ENCODE measurements at regions not wholly inside any gene's neighbourhood (a gene's known extent, or its start where the extent isn't known, plus 50 kb on each side); places are given as distances from the start of the nearest gene placed in this dataset.

DNA sequence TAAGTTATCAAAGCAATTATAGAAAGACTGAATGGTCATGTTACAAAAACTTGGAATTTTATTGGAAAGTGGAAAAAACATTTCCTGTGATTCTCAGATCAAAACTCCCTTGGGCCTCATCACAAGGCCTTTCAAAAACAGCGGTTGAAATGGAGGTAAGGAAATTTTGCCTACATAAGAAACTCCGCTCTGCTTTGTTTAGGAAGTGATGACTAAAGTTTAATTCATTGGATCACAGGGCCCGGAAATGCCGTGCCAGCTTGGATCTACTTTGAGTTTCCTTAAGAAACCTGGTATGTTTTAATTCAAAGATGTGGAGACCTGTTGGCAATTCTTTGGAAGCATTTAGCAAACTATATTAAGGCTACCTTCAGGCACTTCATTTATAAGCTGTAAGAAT lies 143.9 kb upstream of the MME start:
- no peaks in the 10 kb centered on the region for H3K27me3 Mint-ChIP-seq (ENCODE audit: insufficient read depth, low read depth)
- H3K36me3 Mint-ChIP-seq: no peaks in the 10 kb centered on the region
- TF ChIP-seq EZH2phosphoT487 (IDR thresholded peaks at IDR 0.05): no peak
- TF ChIP-seq EZH2 (IDR thresholded peaks at IDR 0.05): no peak
- no peak for TF ChIP-seq CTCF (IDR thresholded peaks at IDR 0.05)

DNA sequence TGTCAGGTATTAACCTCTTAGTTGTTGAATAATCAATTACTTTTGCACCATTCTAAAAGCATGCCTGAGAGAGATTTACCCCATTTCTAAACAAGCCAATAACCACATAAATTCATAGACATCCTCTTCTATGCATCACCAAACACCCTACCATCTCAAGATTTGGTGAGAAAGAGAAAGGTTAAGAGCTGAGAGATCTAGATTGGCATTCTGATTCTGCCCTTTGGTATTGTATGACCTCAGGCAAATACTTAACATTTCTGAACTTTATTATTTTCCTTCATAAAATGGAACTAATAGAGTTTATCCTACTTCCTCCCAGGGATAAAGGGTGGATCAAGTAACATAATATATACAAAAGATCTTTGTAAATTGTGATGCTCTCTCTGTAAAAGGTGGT lies 146.5 kb upstream of the MME start:
- Histone ChIP-seq H3K79me2 (ENCODE audit: low read depth) (no peaks in the 10 kb centered on the region), H3K9ac (no peak overlapping the region), H3K9me3 (ENCODE audit: low read depth) (no peaks in the 10 kb centered on the region), H3K4me1 (no peaks in the 10 kb centered on the region), H2AFZ (replicated peaks) (no peak overlapping the region), H4K20me1 (ENCODE audit: low read depth) (no peaks in the 10 kb centered on the region), H3K4me2 (no peak overlapping the region), H3K27ac (no peak overlapping the region), H3K36me3 (no peaks in the 10 kb centered on the region), H3F3A (ENCODE audit: low read depth) (no peaks in the 10 kb centered on the region), H3K4me3 (no peak overlapping the region), H3K27me3 (no peaks in the 10 kb centered on the region)
- TF ChIP-seq CTCF (IDR thresholded peaks at IDR 0.05) (no peak), EZH2 (IDR thresholded peaks at IDR 0.05) (no peak)
- no peaks in the 10 kb centered on the region for H3K36me3 Mint-ChIP-seq
- H3K27ac Mint-ChIP-seq: no peak overlapping the region
- H3K4me3 Mint-ChIP-seq: no peak overlapping the region
- no peaks in the 10 kb centered on the region for H3K4me1 Mint-ChIP-seq
- H3K9me3 Mint-ChIP-seq: no peaks in the 10 kb centered on the region
- no peak for DNase-seq (ENCODE audit: low spot score)
- H3K27me3 Mint-ChIP-seq (ENCODE audit: insufficient read depth, low read depth): no peaks in the 10 kb centered on the region

More for the DNA sequence above, 143.9 kb upstream of the MME start:
- no peak for DNase-seq (ENCODE audit: low spot score)
- Mint-ChIP-seq H3K4me3 (no peak overlapping the region), H3K4me1 (no peaks in the 10 kb centered on the region), H3K9me3 (peaks cover 6% of the 10 kb centered on the region), H3K27ac (no peak overlapping the region)
- Histone ChIP-seq H3K79me2 (ENCODE audit: low read depth) (no peaks in the 10 kb centered on the region), H3K36me3 (no peaks in the 10 kb centered on the region), H3K27ac (no peak overlapping the region), H3K9me3 (ENCODE audit: low read depth) (no peaks in the 10 kb centered on the region), H4K20me1 (ENCODE audit: low read depth) (no peaks in the 10 kb centered on the region), H3K4me2 (no peak overlapping the region), H3K4me3 (no peak overlapping the region), H3K9ac (no peak overlapping the region), H2AFZ (replicated peaks) (no peak overlapping the region), H3K4me1 (no peaks in the 10 kb centered on the region), H3F3A (ENCODE audit: low read depth) (no peaks in the 10 kb centered on the region), H3K27me3 (no peaks in the 10 kb centered on the region)

GRCh38 chr3:154932633-154933032 lies 147.5 kb upstream of the MME start:
- Mint-ChIP-seq H3K36me3 (no peaks in the 10 kb centered on the region), H3K4me3 (no peak overlapping the region)
- TF ChIP-seq CTCF (IDR thresholded peaks at IDR 0.05): no peak
- no peak for TF ChIP-seq EZH2phosphoT487 (IDR thresholded peaks at IDR 0.05)
- TF ChIP-seq EZH2 (IDR thresholded peaks at IDR 0.05): no peak

GRCh38 chr3:154931484-154931883 lies 148.6 kb upstream of the MME start:
- Mint-ChIP-seq H3K4me1 (no peaks in the 10 kb centered on the region), H3K4me3 (no peak overlapping the region), H3K9me3 (no peaks in the 10 kb centered on the region), H3K27me3 (ENCODE audit: insufficient read depth, low read depth) (no peaks in the 10 kb centered on the region), H3K36me3 (no peaks in the 10 kb centered on the region), H3K27ac (no peak overlapping the region)
- Histone ChIP-seq H3K9ac (no peak overlapping the region), H3K4me3 (no peak overlapping the region), H3K36me3 (no peaks in the 10 kb centered on the region), H3K4me2 (no peak overlapping the region), H3K4me1 (no peaks in the 10 kb centered on the region), H3K27ac (no peak overlapping the region), H2AFZ (replicated peaks) (no peak overlapping the region), H3K79me2 (ENCODE audit: low read depth) (no peaks in the 10 kb centered on the region), H3F3A (ENCODE audit: low read depth) (no peaks in the 10 kb centered on the region), H4K20me1 (ENCODE audit: low read depth) (no peaks in the 10 kb centered on the region), H3K9me3 (ENCODE audit: low read depth) (no peaks in the 10 kb centered on the region), H3K27me3 (no peaks in the 10 kb centered on the region)
- DNase-seq (ENCODE audit: low spot score): no peak
- TF ChIP-seq EZH2 (IDR thresholded peaks at IDR 0.05) (no peak), CTCF (IDR thresholded peaks at IDR 0.05) (no peak), EZH2phosphoT487 (IDR thresholded peaks at IDR 0.05) (no peak)

More at GRCh38 chr3:154932633-154933032, 147.5 kb upstream of the MME start:
- Histone ChIP-seq H3K79me2 (ENCODE audit: low read depth) (no peaks in the 10 kb centered on the region), H3F3A (ENCODE audit: low read depth) (no peaks in the 10 kb centered on the region), H3K27ac (no peak overlapping the region), H3K9me3 (ENCODE audit: low read depth) (no peaks in the 10 kb centered on the region), H3K4me2 (no peak overlapping the region), H4K20me1 (ENCODE audit: low read depth) (no peaks in the 10 kb centered on the region), H3K27me3 (no peaks in the 10 kb centered on the region), H3K9ac (no peak overlapping the region), H3K4me3 (no peak overlapping the region), H3K36me3 (no peaks in the 10 kb centered on the region), H2AFZ (replicated peaks) (no peak overlapping the region), H3K4me1 (no peaks in the 10 kb centered on the region)
- no peak overlapping the region for H3K27ac Mint-ChIP-seq
- no peaks in the 10 kb centered on the region for H3K4me1 Mint-ChIP-seq
- no peaks in the 10 kb centered on the region for H3K9me3 Mint-ChIP-seq
- no peaks in the 10 kb centered on the region for H3K27me3 Mint-ChIP-seq (ENCODE audit: insufficient read depth, low read depth)
- DNase-seq (ENCODE audit: low spot score): no peak

Data from neural progenitor cell (in vitro differentiated cells).